GM23338 (cell line): ENCODE measurements at regions not wholly inside any gene's neighbourhood (a gene's known extent, or its start where the extent isn't known, plus 50 kb on each side); places are given as distances from the start of the nearest gene placed in this dataset.

ENCODE experiments used
- CREB1 ChIP-seq: fragments of 250-450 bp; sonication (Bioruptor Pico); IDR thresholded peaks from 2 replicates; pipeline ENCODE4 v1.5.0; 2020; ENCODE audit warnings: low read depth, mild to moderate bottlenecking, moderate library complexity
- CTCF ChIP-seq, 2 experiments: fragments of 200-600 bp in 1 of 2; sonication (generic) in 1 of 2; conservative IDR thresholded peaks; 2 replicates each; pipeline versions ENCODE4 v1.5.1 to v1.6.1; 2016 to 2017; ENCODE audit warnings: antibody characterized with exemption in 2 of 2, low read depth in 2 of 2, mild to moderate bottlenecking in 2 of 2, moderate library complexity in 1 of 2
- ETS1 ChIP-seq: IDR thresholded peaks from 2 replicates; pipeline ENCODE4 v1.6.1; 2016; ENCODE audit warnings: antibody characterized with exemption
- EZH2 ChIP-seq: fragments of 200-600 bp; sonication (generic); IDR thresholded peaks from one replicate; pipeline ENCODE4 v1.8.0; 2017; ENCODE audit warnings: antibody characterized with exemption, mild to moderate bottlenecking, low read depth; ENCODE audit not compliant: unreplicated experiment
- EZH2phosphoT487 ChIP-seq: fragments of 200-600 bp; sonication (generic); IDR thresholded peaks from one replicate; pipeline ENCODE4 v1.8.1; 2018; ENCODE audit warnings: antibody characterized with exemption; ENCODE audit not compliant: unreplicated experiment
- POLR2AphosphoS5 ChIP-seq: IDR thresholded peaks from 2 replicates; pipeline ENCODE4 v1.6.1; 2016; ENCODE audit warnings: antibody characterized with exemption, low read depth
- REST ChIP-seq: IDR thresholded peaks from one replicate; pipeline ENCODE4 v1.6.1; 2018; ENCODE audit warnings: antibody characterized with exemption; ENCODE audit not compliant: unreplicated experiment
- STAT1 ChIP-seq: IDR thresholded peaks from one replicate; pipeline ENCODE4 v1.6.1; 2016; ENCODE audit warnings: antibody characterized with exemption; ENCODE audit not compliant: unreplicated experiment
- ZNF114 ChIP-seq: fragments of 250-450 bp; sonication (Bioruptor Pico); IDR thresholded peaks from 2 replicates; pipeline ENCODE4 v1.5.0; 2020; ENCODE audit warnings: mild to moderate bottlenecking, moderate library complexity
- ZNF331 ChIP-seq: fragments of 250-450 bp; sonication (Bioruptor Pico); IDR thresholded peaks from 2 replicates; pipeline ENCODE4 v1.5.0; 2020; ENCODE audit warnings: low read depth, mild to moderate bottlenecking, moderate library complexity

GRCh38 chr11:28400331-28401100 lies 292.3 kb downstream of the METTL15 start:
- no peak for TF ChIP-seq CTCF (conservative IDR thresholded peaks at IDR 0.05; ENCODE audit: low read depth in 2 of 2)
- no peak for TF ChIP-seq POLR2AphosphoS5
- TF ChIP-seq EZH2, result no peak
- TF ChIP-seq EZH2phosphoT487, result no peak
- no peak for TF ChIP-seq STAT1
- TF ChIP-seq REST, result no peak
- no peak for TF ChIP-seq ETS1
- no peak for TF ChIP-seq ZNF331 (CRISPR knock-in tag)
- TF ChIP-seq ZNF114 (CRISPR knock-in tag), result no peak
- no peak for TF ChIP-seq CREB1 (CRISPR knock-in tag)
